OCI-LY1 (cell line): ENCODE measurements at regions not wholly inside any gene's neighbourhood (a gene's known extent, or its start where the extent isn't known, plus 50 kb on each side); places are given as distances from the start of the nearest gene placed in this dataset.

Experiments
- EZH2 ChIP-seq: fragments of 200-600 bp; sonication (generic), shearing (Covaris generic); IDR thresholded peaks from 2 replicates; pipeline ENCODE4 v1.8.0; 2017; ENCODE audit warnings: borderline replicate concordance, mixed run types, mild to moderate bottlenecking, antibody characterized with exemption, low read length, moderate library complexity, mixed read lengths
- TF ChIP-seq, protein P1 (sequence below): fragments of 200-600 bp; sonication (generic), shearing (Covaris generic); IDR thresholded peaks from 2 replicates; pipeline ENCODE4 v1.5.1; 2017; ENCODE audit warnings: mild to moderate bottlenecking, antibody characterized with exemption, low read length, moderate library complexity, mixed read lengths

- TF ChIP-seq, protein P1, sequence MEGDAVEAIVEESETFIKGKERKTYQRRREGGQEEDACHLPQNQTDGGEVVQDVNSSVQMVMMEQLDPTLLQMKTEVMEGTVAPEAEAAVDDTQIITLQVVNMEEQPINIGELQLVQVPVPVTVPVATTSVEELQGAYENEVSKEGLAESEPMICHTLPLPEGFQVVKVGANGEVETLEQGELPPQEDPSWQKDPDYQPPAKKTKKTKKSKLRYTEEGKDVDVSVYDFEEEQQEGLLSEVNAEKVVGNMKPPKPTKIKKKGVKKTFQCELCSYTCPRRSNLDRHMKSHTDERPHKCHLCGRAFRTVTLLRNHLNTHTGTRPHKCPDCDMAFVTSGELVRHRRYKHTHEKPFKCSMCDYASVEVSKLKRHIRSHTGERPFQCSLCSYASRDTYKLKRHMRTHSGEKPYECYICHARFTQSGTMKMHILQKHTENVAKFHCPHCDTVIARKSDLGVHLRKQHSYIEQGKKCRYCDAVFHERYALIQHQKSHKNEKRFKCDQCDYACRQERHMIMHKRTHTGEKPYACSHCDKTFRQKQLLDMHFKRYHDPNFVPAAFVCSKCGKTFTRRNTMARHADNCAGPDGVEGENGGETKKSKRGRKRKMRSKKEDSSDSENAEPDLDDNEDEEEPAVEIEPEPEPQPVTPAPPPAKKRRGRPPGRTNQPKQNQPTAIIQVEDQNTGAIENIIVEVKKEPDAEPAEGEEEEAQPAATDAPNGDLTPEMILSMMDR = no peak
- no peak for TF ChIP-seq EZH2
Observed at GRCh38 chr12:42670719-42671118, 81.2 kb upstream of the PRICKLE1 start.
